SK-N-SH (cell line): ENCODE measurements at regions not wholly inside any gene's neighbourhood (a gene's known extent, or its start where the extent isn't known, plus 50 kb on each side); places are given as distances from the start of the nearest gene placed in this dataset.

Source experiments
- CTCF ChIA-PET: fragments of 300-600, 350-600 bp; formaldehyde crosslinking; extraction: SDS; loops from one replicate; lab custom pipeline; 2021; lab: Yijun Ruan, JAX
- POLR2A ChIA-PET: fragments of 350-600 bp; sonication (Branson Sonifier 250); formaldehyde crosslinking; extraction: SDS; loops from one replicate; lab custom pipeline; 2020; ENCODE audit warnings: antibody characterized with exemption, inconsistent platforms; lab: Yijun Ruan, JAX
- DNase-seq: peaks from one replicate; pipeline ENCODE4 v3.0.0; 2012
- H2AFZ ChIP-seq: fragments of 200-600 bp; sonication (generic); 2 replicates; pipeline ENCODE4 v1.8.1; 2016; ENCODE audit warnings: antibody characterized with exemption, mild to moderate bottlenecking, low read depth
- H3F3A ChIP-seq: fragments of 200-600 bp; sonication (generic); replicated peaks from 2 replicates; pipeline ENCODE3; 2016; ENCODE audit warnings: antibody characterized with exemption, mild to moderate bottlenecking; ENCODE audit not compliant: insufficient read depth
- H3K27ac ChIP-seq, 2 experiments: fragments of 200-500 bp in 1 of 2; fragments of 200-600 bp in 1 of 2; sonication (Bioruptor generic) in 1 of 2; sonication (generic), shearing (Covaris generic) in 1 of 2; 2 replicates each; pipeline versions ENCODE4 v1.5.1 to v1.6.1; 2014 to 2016; ENCODE audit warnings: low read depth in 2 of 2, inconsistent platforms in 1 of 2, low read length in 1 of 2, mild to moderate bottlenecking in 1 of 2, mixed read lengths in 1 of 2
- H3K27me3 ChIP-seq: fragments of 200-600 bp; sonication (generic), shearing (Covaris generic); 2 replicates; pipeline ENCODE4 v1.6.1; 2016; ENCODE audit warnings: mixed run types; ENCODE audit not compliant: insufficient read depth
- H3K36me3 ChIP-seq, 2 experiments: fragments of 200-500 bp in 1 of 2; fragments of 200-600 bp in 1 of 2; sonication (Bioruptor generic) in 1 of 2; sonication (generic) in 1 of 2; replicated peaks in 1 of 2; 2 replicates each; pipeline versions ENCODE3 to v1.5.1; 2014 to 2016; ENCODE audit warnings: low read length in 1 of 2, mild to moderate bottlenecking in 1 of 2; ENCODE audit not compliant: insufficient read depth in 2 of 2, control insufficient read depth in 1 of 2
- H3K4me1 ChIP-seq, 2 experiments: fragments of 200-500 bp in 1 of 2; fragments of 200-600 bp in 1 of 2; sonication (Bioruptor generic) in 1 of 2; sonication (generic), shearing (Covaris generic) in 1 of 2; 2 replicates each; pipeline versions ENCODE4 v1.5.1 to v1.6.1; 2014 to 2016; ENCODE audit warnings: low read depth in 1 of 2, low read length in 1 of 2, mixed run types in 1 of 2; ENCODE audit not compliant: insufficient read depth in 2 of 2, control insufficient read depth in 1 of 2
- H3K4me2 ChIP-seq: fragments of 200-600 bp; sonication (generic), shearing (Covaris generic); 2 replicates; pipeline ENCODE4 v1.6.1; 2017; ENCODE audit warnings: mixed run types
- H3K4me3 ChIP-seq, 2 experiments: fragments of 200-500 bp in 1 of 2; fragments of 200-600 bp in 1 of 2; sonication (Bioruptor generic) in 1 of 2; sonication (generic), shearing (Covaris generic) in 1 of 2; 2 replicates each; pipeline versions ENCODE4 v1.5.1 to v1.8.1; 2014 to 2016; ENCODE audit warnings: low read depth in 2 of 2, inconsistent platforms in 1 of 2, low read length in 1 of 2, mild to moderate bottlenecking in 1 of 2, mixed read lengths in 1 of 2, moderate library complexity in 1 of 2
- H3K79me2 ChIP-seq: fragments of 200-600 bp; sonication (generic); 2 replicates; pipeline ENCODE4 v1.8.1; 2017; ENCODE audit warnings: mild to moderate bottlenecking; ENCODE audit not compliant: insufficient read depth
- H3K9ac ChIP-seq: fragments of 200-600 bp; sonication (generic); 2 replicates; pipeline ENCODE4 v1.6.1; 2017; ENCODE audit warnings: mixed run types
- H3K9me2 ChIP-seq: fragments of 200-600 bp; sonication (generic); 2 replicates; pipeline ENCODE4 v1.6.1; 2017; ENCODE audit warnings: mixed run types
- H3K9me3 ChIP-seq: fragments of 200-600 bp; sonication (generic); 2 replicates; pipeline ENCODE4 v1.6.1; 2017; ENCODE audit warnings: mixed run types, mild to moderate bottlenecking, moderate library complexity
- H4K20me1 ChIP-seq: fragments of 200-600 bp; sonication (generic); 2 replicates; pipeline ENCODE4 v1.6.1; 2017; ENCODE audit warnings: mild to moderate bottlenecking, mixed run types; ENCODE audit not compliant: insufficient read depth
- CHD2 ChIP-seq: fragments of 150-350 bp; IDR thresholded peaks from 2 replicates; pipeline ENCODE4 v1.6.1; 2018; ENCODE audit warnings: low read length; ENCODE audit not compliant: partially characterized antibody
- ELF1 ChIP-seq: IDR thresholded peaks from 2 replicates; pipeline ENCODE4 v1.4.0; 2012
- EZH2phosphoT487 ChIP-seq: fragments of 200-600 bp; sonication (generic); IDR thresholded peaks from 2 replicates; pipeline ENCODE4 v1.6.1; 2017; ENCODE audit warnings: low read depth, mixed run types, mild to moderate bottlenecking, antibody characterized with exemption, moderate library complexity, borderline replicate concordance
- FOSL2 ChIP-seq: IDR thresholded peaks from 2 replicates; pipeline ENCODE4 v1.4.0; 2012; ENCODE audit warnings: low read depth, mild to moderate bottlenecking, moderate library complexity, borderline replicate concordance
- FOXJ3 ChIP-seq: sonication (generic); formaldehyde crosslinking; IDR thresholded peaks from 2 replicates; pipeline ENCODE4 v1.5.1; 2020; ENCODE audit warnings: mild to moderate bottlenecking, missing genetic modification reagents
- FOXM1 ChIP-seq: IDR thresholded peaks from 2 replicates; pipeline ENCODE4 v1.4.0; 2012; ENCODE audit warnings: low read depth, mild to moderate bottlenecking
- GATA2 ChIP-seq: sonication (generic); formaldehyde crosslinking; IDR thresholded peaks from 2 replicates; pipeline ENCODE4 v1.5.0; 2020; ENCODE audit warnings: mild to moderate bottlenecking, missing genetic modification reagents
- RAD21 ChIP-seq: IDR thresholded peaks from 2 replicates; pipeline ENCODE4 v1.6.1; 2012; ENCODE audit warnings: mild to moderate bottlenecking, low read length
- RCOR1 ChIP-seq: fragments of 150-350 bp; IDR thresholded peaks from 2 replicates; pipeline ENCODE4 v1.6.1; 2017; ENCODE audit warnings: antibody characterized with exemption, low read length
- RFX5 ChIP-seq: IDR thresholded peaks from 2 replicates; pipeline ENCODE4 v1.6.1; 2012; ENCODE audit warnings: mild to moderate bottlenecking, improper control_type of control experiment, low read length
- WGBS: methylation state at CpG from one replicate; pipeline ENCODE4 v1.1.6; 2017; ENCODE audit warnings: low lambda C conversion rate; 5-methylcytosine and 5-hydroxymethylcytosine counted together
- TF ChIP-seq, protein P1 (sequence below): IDR thresholded peaks from 2 replicates; pipeline ENCODE4 v1.4.0; 2012; ENCODE audit warnings: low read depth, borderline replicate concordance
- TF ChIP-seq, protein P2 (sequence below): fragments of 150-350 bp; IDR thresholded peaks from 2 replicates; pipeline ENCODE4 v1.6.1; 2016; ENCODE audit warnings: mild to moderate bottlenecking, low read depth, low read length
- TF ChIP-seq, protein P3 (sequence below): IDR thresholded peaks from 2 replicates; pipeline ENCODE4; 2012
- TF ChIP-seq, protein P4 (sequence below): fragments of 150-350 bp; IDR thresholded peaks from 2 replicates; pipeline ENCODE4 v1.6.1; 2017; ENCODE audit warnings: antibody characterized with exemption, low read length, low read depth, borderline replicate concordance
- TF ChIP-seq, protein P5 (sequence below): fragments of 200-600 bp; sonication (generic); IDR thresholded peaks from 2 replicates; pipeline ENCODE4 v1.6.1; 2017; ENCODE audit warnings: antibody characterized with exemption, mild to moderate bottlenecking, moderate library complexity

DNA sequence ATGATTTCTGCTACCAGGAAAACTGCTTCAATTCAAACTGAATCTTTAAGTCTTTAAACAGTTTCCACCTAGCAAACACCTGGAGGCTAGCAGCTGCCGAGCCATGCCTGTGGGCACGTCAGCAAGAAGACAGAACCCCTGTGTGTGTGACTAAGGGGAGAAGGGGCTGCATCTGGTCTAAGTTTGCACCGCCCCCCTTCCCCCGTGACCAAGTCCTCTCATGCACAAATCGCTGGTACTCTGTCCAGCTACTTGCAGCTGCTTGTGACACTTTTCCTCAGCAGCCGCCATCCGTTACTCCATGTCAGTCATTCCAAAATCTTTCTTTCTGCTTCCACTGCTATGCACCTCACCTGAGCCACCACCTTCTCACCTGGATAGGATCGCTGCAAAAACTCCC is 355.0 kb downstream of the SS18 start:
- Histone ChIP-seq H3K79me2 (no peaks in the 10 kb centered on the region), H3F3A (no peaks in the 10 kb centered on the region), H3K9me2 (no peaks in the 10 kb centered on the region), H3K4me2 (no peak overlapping the region), H3K27me3 (no peaks in the 10 kb centered on the region), H3K36me3 (no peaks in the 10 kb centered on the region), H2AFZ (no peak overlapping the region), H3K4me3 (no peak overlapping the region), H3K4me1 (peaks cover 0 to under 1% of the 10 kb centered on the region in 2 experiments; a peak in 1 of 4 replicates), H3K9me3 (no peaks in the 10 kb centered on the region), H4K20me1 (no peaks in the 10 kb centered on the region), H3K9ac (no peak overlapping the region), H3K27ac (no peak overlapping the region)
- ChIA-PET POLR2A (interaction anchor here (0.5 kb wide), 1 partner anchor 114 kb away, joined by 3 read pairs; no protein-coding TSS in a partner anchor), CTCF (no interaction called here)
- 92% methylated on average over 4 of the region's 8 CpGs for WGBS
- no peak for DNase-seq
- TF ChIP-seq, protein P1, sequence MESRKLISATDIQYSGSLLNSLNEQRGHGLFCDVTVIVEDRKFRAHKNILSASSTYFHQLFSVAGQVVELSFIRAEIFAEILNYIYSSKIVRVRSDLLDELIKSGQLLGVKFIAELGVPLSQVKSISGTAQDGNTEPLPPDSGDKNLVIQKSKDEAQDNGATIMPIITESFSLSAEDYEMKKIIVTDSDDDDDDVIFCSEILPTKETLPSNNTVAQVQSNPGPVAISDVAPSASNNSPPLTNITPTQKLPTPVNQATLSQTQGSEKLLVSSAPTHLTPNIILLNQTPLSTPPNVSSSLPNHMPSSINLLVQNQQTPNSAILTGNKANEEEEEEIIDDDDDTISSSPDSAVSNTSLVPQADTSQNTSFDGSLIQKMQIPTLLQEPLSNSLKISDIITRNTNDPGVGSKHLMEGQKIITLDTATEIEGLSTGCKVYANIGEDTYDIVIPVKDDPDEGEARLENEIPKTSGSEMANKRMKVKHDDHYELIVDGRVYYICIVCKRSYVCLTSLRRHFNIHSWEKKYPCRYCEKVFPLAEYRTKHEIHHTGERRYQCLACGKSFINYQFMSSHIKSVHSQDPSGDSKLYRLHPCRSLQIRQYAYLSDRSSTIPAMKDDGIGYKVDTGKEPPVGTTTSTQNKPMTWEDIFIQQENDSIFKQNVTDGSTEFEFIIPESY: no peak
- no peak for TF ChIP-seq RCOR1
- TF ChIP-seq FOXM1: no peak
- TF ChIP-seq, protein P2, sequence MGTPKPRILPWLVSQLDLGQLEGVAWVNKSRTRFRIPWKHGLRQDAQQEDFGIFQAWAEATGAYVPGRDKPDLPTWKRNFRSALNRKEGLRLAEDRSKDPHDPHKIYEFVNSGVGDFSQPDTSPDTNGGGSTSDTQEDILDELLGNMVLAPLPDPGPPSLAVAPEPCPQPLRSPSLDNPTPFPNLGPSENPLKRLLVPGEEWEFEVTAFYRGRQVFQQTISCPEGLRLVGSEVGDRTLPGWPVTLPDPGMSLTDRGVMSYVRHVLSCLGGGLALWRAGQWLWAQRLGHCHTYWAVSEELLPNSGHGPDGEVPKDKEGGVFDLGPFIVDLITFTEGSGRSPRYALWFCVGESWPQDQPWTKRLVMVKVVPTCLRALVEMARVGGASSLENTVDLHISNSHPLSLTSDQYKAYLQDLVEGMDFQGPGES: no peak
- no peak for TF ChIP-seq ELF1
- TF ChIP-seq GATA2 (CRISPR knock-in tag): no peak
- TF ChIP-seq FOXJ3: no peak
- TF ChIP-seq EZH2phosphoT487: no peak
- TF ChIP-seq FOSL2: no peak
- TF ChIP-seq RAD21: no peak
- TF ChIP-seq CHD2: no peak
- no peak for TF ChIP-seq RFX5
- TF ChIP-seq, protein P3, sequence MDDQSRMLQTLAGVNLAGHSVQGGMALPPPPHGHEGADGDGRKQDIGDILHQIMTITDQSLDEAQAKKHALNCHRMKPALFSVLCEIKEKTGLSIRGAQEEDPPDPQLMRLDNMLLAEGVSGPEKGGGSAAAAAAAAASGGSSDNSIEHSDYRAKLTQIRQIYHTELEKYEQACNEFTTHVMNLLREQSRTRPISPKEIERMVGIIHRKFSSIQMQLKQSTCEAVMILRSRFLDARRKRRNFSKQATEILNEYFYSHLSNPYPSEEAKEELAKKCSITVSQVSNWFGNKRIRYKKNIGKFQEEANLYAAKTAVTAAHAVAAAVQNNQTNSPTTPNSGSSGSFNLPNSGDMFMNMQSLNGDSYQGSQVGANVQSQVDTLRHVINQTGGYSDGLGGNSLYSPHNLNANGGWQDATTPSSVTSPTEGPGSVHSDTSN: no peak
- TF ChIP-seq, protein P4, sequence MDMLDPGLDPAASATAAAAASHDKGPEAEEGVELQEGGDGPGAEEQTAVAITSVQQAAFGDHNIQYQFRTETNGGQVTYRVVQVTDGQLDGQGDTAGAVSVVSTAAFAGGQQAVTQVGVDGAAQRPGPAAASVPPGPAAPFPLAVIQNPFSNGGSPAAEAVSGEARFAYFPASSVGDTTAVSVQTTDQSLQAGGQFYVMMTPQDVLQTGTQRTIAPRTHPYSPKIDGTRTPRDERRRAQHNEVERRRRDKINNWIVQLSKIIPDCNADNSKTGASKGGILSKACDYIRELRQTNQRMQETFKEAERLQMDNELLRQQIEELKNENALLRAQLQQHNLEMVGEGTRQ: no peak
- TF ChIP-seq, protein P5, sequence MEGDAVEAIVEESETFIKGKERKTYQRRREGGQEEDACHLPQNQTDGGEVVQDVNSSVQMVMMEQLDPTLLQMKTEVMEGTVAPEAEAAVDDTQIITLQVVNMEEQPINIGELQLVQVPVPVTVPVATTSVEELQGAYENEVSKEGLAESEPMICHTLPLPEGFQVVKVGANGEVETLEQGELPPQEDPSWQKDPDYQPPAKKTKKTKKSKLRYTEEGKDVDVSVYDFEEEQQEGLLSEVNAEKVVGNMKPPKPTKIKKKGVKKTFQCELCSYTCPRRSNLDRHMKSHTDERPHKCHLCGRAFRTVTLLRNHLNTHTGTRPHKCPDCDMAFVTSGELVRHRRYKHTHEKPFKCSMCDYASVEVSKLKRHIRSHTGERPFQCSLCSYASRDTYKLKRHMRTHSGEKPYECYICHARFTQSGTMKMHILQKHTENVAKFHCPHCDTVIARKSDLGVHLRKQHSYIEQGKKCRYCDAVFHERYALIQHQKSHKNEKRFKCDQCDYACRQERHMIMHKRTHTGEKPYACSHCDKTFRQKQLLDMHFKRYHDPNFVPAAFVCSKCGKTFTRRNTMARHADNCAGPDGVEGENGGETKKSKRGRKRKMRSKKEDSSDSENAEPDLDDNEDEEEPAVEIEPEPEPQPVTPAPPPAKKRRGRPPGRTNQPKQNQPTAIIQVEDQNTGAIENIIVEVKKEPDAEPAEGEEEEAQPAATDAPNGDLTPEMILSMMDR: no peak
